H1 (cell line): ENCODE measurements at regions not wholly inside any gene's neighbourhood (a gene's known extent, or its start where the extent isn't known, plus 50 kb on each side); places are given as distances from the start of the nearest gene placed in this dataset.

Source experiments
- CTCF ChIA-PET: fragments of 300-600 bp; sonication (Branson Sonifier 250); formaldehyde crosslinking; loops from one replicate; lab custom pipeline; 2021; ENCODE audit not compliant: partially characterized antibody; lab: Charles Lee
- POLR2A ChIA-PET: fragments of 300-600 bp; sonication (Branson Sonifier 250); formaldehyde crosslinking; loops from one replicate; lab custom pipeline; 2021; ENCODE audit warnings: inconsistent platforms; ENCODE audit not compliant: partially characterized antibody; lab: Charles Lee
- DNase-seq, 2 experiments: peaks; one replicate each; pipeline versions ENCODE4 v3.0.0 to v3.0.0-alpha.2; 2010 to 2022; ENCODE audit warnings: low spot score in 2 of 2, low read depth in 1 of 2, mixed read lengths in 1 of 2
- FAIRE-seq: peaks from 2 replicates; lab custom pipeline; 2011; peaks lifted over from hg19 to GRCh38; lab: Jason Lieb, UNC
- H2AFZ ChIP-seq: 2 replicates; pipeline ENCODE4 v1.8.1; 2012; ENCODE audit warnings: low read length, inconsistent platforms
- H2AK5ac ChIP-seq: 2 replicates; pipeline ENCODE4 v1.6.1; 2013; ENCODE audit warnings: low read depth, low read length
- H2BK120ac ChIP-seq: replicated peaks from 2 replicates; pipeline ENCODE3; 2013; ENCODE audit warnings: low read depth, low read length, inconsistent platforms
- H2BK12ac ChIP-seq: 2 replicates; pipeline ENCODE4 v1.6.1; 2013; ENCODE audit warnings: low read depth, low read length
- H2BK15ac ChIP-seq: 2 replicates; pipeline ENCODE4 v1.6.1; 2013; ENCODE audit warnings: low read length
- H2BK20ac ChIP-seq: 2 replicates; pipeline ENCODE4 v1.6.1; 2013; ENCODE audit warnings: low read length
- H2BK5ac ChIP-seq: 2 replicates; pipeline ENCODE4 v1.6.1; 2013; ENCODE audit warnings: low read depth, low read length
- H3K14ac ChIP-seq: 2 replicates; pipeline ENCODE4 v1.6.1; 2013; ENCODE audit warnings: inconsistent platforms; ENCODE audit not compliant: insufficient read length
- H3K18ac ChIP-seq: 2 replicates; pipeline ENCODE4 v1.6.1; 2013; ENCODE audit warnings: low read length; ENCODE audit errors: extremely low read depth
- H3K23ac ChIP-seq: 2 replicates; pipeline ENCODE4 v1.6.1; 2013; ENCODE audit warnings: inconsistent platforms; ENCODE audit not compliant: insufficient read length
- H3K23me2 ChIP-seq: 2 replicates; pipeline ENCODE4 v1.6.1; 2013; ENCODE audit warnings: low read depth, low read length
- H3K27ac ChIP-seq: 2 replicates; pipeline ENCODE4 v1.6.1; 2011; ENCODE audit warnings: low read depth, low read length, inconsistent platforms
- H3K27me3 ChIP-seq, 4 experiments: replicated peaks in 1 of 4; 1 replicate in 1 of 4; 2 replicates in 3 of 4; pipeline versions ENCODE4 v1.6.1 to v1.8.1; 2011 to 2013; ENCODE audit warnings: low read length in 3 of 4, mild to moderate bottlenecking in 3 of 4, inconsistent platforms in 2 of 4, mixed read lengths in 2 of 4, moderate library complexity in 1 of 4; ENCODE audit not compliant: control insufficient read depth in 3 of 4, insufficient read depth in 3 of 4; ENCODE audit errors: extremely low read depth in 1 of 4
- H3K36me3 ChIP-seq, 4 experiments: 2 replicates each; pipeline versions ENCODE4 v1.6.1 to v1.8.1; 2011 to 2013; ENCODE audit warnings: mild to moderate bottlenecking in 4 of 4, low read length in 3 of 4, moderate library complexity in 2 of 4, control low read depth in 1 of 4, inconsistent platforms in 1 of 4; ENCODE audit not compliant: insufficient read depth in 4 of 4, control insufficient read depth in 2 of 4
- H3K4ac ChIP-seq: replicated peaks from 2 replicates; pipeline ENCODE3; 2013; ENCODE audit warnings: low read length, low read depth, mixed read lengths, inconsistent platforms; ENCODE audit not compliant: insufficient read length
- H3K4me1 ChIP-seq, 4 experiments: replicated peaks in 1 of 4; 1 replicate in 1 of 4; 2 replicates in 3 of 4; pipeline versions ENCODE4 v1.6.1 to v1.8.1; 2011 to 2013; ENCODE audit warnings: low read length in 3 of 4, inconsistent platforms in 2 of 4, mixed read lengths in 1 of 4; ENCODE audit not compliant: insufficient read depth in 4 of 4, control insufficient read depth in 3 of 4
- H3K4me2 ChIP-seq, 2 experiments: 2 replicates each; pipeline versions ENCODE4 v1.6.1 to v1.8.1; 2011 to 2013; ENCODE audit warnings: low read depth in 2 of 2, low read length in 2 of 2, control low read depth in 1 of 2, inconsistent platforms in 1 of 2, mild to moderate bottlenecking in 1 of 2; ENCODE audit not compliant: insufficient read depth in 1 of 2
- H3K4me3 ChIP-seq, 4 experiments: fragments of 200-600, 300-600 bp in 1 of 4; sonication (generic), shearing (Covaris generic), sonication (Bioruptor Twin) in 1 of 4; 2 replicates each; pipeline versions ENCODE4 v1.5.1 to v1.8.1; 2011 to 2016; ENCODE audit warnings: low read length in 4 of 4, low read depth in 3 of 4, control low read depth in 2 of 4, inconsistent platforms in 2 of 4, mild to moderate bottlenecking in 2 of 4, mixed read lengths in 1 of 4, moderate library complexity in 1 of 4; ENCODE audit not compliant: insufficient read depth in 2 of 4; ENCODE audit errors: extremely low read depth in 1 of 4
- H3K56ac ChIP-seq: replicated peaks from 2 replicates; pipeline ENCODE3; 2013; ENCODE audit warnings: low read depth, mild to moderate bottlenecking, mixed read lengths, low read length, inconsistent platforms; ENCODE audit not compliant: insufficient read length
- H3K79me1 ChIP-seq: 2 replicates; pipeline ENCODE4 v1.6.1; 2013; ENCODE audit warnings: low read depth, low read length, control low read depth
- H3K79me2 ChIP-seq, 2 experiments: 2 replicates each; pipeline versions ENCODE4 v1.6.1 to v1.8.1; 2012 to 2013; ENCODE audit warnings: low read length in 2 of 2, mild to moderate bottlenecking in 2 of 2, inconsistent platforms in 1 of 2; ENCODE audit not compliant: insufficient read depth in 2 of 2, control insufficient read depth in 1 of 2
- H3K9ac ChIP-seq, 4 experiments: replicated peaks in 1 of 4; 1 replicate in 1 of 4; 2 replicates in 3 of 4; pipeline versions ENCODE4 v1.6.1 to v1.8.1; 2011 to 2013; ENCODE audit warnings: low read depth in 3 of 4, low read length in 3 of 4, control low read depth in 2 of 4, mild to moderate bottlenecking in 2 of 4, moderate library complexity in 2 of 4, inconsistent platforms in 1 of 4; ENCODE audit errors: extremely low read depth in 1 of 4
- H3K9me3 ChIP-seq, 2 experiments: 2 replicates each; pipeline versions ENCODE4 v1.6.1 to v1.8.1; 2012 to 2013; ENCODE audit warnings: mild to moderate bottlenecking in 2 of 2, moderate library complexity in 2 of 2, control low read depth in 1 of 2, inconsistent platforms in 1 of 2, low read depth in 1 of 2, low read length in 1 of 2, mixed read lengths in 1 of 2; ENCODE audit not compliant: insufficient read depth in 2 of 2
- H4K20me1 ChIP-seq, 2 experiments: replicated peaks in 1 of 2; 2 replicates each; pipeline versions ENCODE3 to v1.8.1; 2011 to 2013; ENCODE audit warnings: inconsistent platforms in 2 of 2, low read length in 2 of 2, mild to moderate bottlenecking in 1 of 2; ENCODE audit not compliant: insufficient read depth in 2 of 2, control insufficient read depth in 1 of 2
- H4K5ac ChIP-seq: 2 replicates; pipeline ENCODE4 v1.6.1; 2013; ENCODE audit warnings: low read length, low read depth, mixed read lengths, inconsistent platforms; ENCODE audit not compliant: insufficient read length
- H4K8ac ChIP-seq: 2 replicates; pipeline ENCODE4 v1.8.0; 2013; ENCODE audit warnings: mild to moderate bottlenecking, moderate library complexity, low read length, inconsistent platforms; ENCODE audit not compliant: insufficient read depth; ENCODE audit errors: extremely low read depth
- H4K91ac ChIP-seq: replicated peaks from 2 replicates; pipeline ENCODE3; 2013; ENCODE audit warnings: low read length, mixed read lengths, inconsistent platforms; ENCODE audit not compliant: insufficient read length
- CHD7 ChIP-seq: fragments of 300-600 bp; sonication (generic); IDR thresholded peaks from 2 replicates; pipeline ENCODE4 v1.7.1; 2012; ENCODE audit warnings: low read length, moderate library complexity, mild to moderate bottlenecking, inconsistent platforms; ENCODE audit not compliant: insufficient replicate concordance
- WGBS, 2 experiments: shearing (Covaris generic) in 1 of 2; methylation state at CpG; one replicate each; pipeline versions ENCODE4 v1.1.6 to v1.1.7; 2013 to 2015; ENCODE audit warnings: low lambda C conversion rate in 2 of 2, mixed read lengths in 2 of 2, inconsistent platforms in 1 of 2, low coverage in 1 of 2, missing lambda C conversion rate in 1 of 2; ENCODE audit not compliant: insufficient replicate concordance in 2 of 2, insufficient coverage in 1 of 2, insufficient read length in 1 of 2; ENCODE audit errors: extremely low coverage in 1 of 2, missing lambda C conversion rate in 1 of 2; 5-methylcytosine and 5-hydroxymethylcytosine counted together

- ChIA-PET CTCF (interaction anchor here (0.6 kb wide), 1 partner anchor 59 kb away, joined by 3 read pairs; no protein-coding TSS in a partner anchor), POLR2A (no interaction called here)
- WGBS, 2 experiments, result 93% methylated on average over 3 of the region's 3 CpGs; no CpG with 5 or more reads in 1 of the 2 experiments
- H3K14ac ChIP-seq, result no peak overlapping the region
- H2BK120ac ChIP-seq, result no peak overlapping the region
- H3K27ac ChIP-seq, result no peak overlapping the region
- no peaks in the 10 kb centered on the region for H3K79me2 ChIP-seq
- no peaks in the 10 kb centered on the region; a peak in 1 of 8 replicates for H3K36me3 ChIP-seq
- H2BK12ac ChIP-seq, result no peak overlapping the region
- H3K23ac ChIP-seq, result no peak overlapping the region
- DNase-seq, result no peak
- no peak overlapping the region for H4K91ac ChIP-seq
- no peaks in the 10 kb centered on the region for H3K23me2 ChIP-seq
- no peaks in the 10 kb centered on the region for H3K79me1 ChIP-seq
- H2AK5ac ChIP-seq, result no peak overlapping the region
- no peak overlapping the region for H4K5ac ChIP-seq
- H3K9me3 ChIP-seq, result peaks cover 5 to 19% of the 10 kb centered on the region in 2 experiments; a peak in 3 of 4 replicates
- no peak overlapping the region for H2BK5ac ChIP-seq
- no peak overlapping the region for H2BK20ac ChIP-seq
- no peak overlapping the region for H3K9ac ChIP-seq
- H3K4me3 ChIP-seq, result no peak overlapping the region
- no peak for FAIRE-seq
- H3K56ac ChIP-seq, result no peak overlapping the region
- H2AFZ ChIP-seq, result no peak overlapping the region
- no peak overlapping the region for H3K4me2 ChIP-seq
- no peak overlapping the region for H4K8ac ChIP-seq
- no peak overlapping the region for H3K18ac ChIP-seq
- no peaks in the 10 kb centered on the region for H3K4me1 ChIP-seq
- H3K4ac ChIP-seq, result no peak overlapping the region
- H2BK15ac ChIP-seq, result no peak overlapping the region
- H4K20me1 ChIP-seq, result no peaks in the 10 kb centered on the region
- H3K27me3 ChIP-seq, result no peaks in the 10 kb centered on the region
- no peak for TF ChIP-seq CHD7
These were observed 76.5 kb upstream of the LARGE1 start for GRCh38 chr22:33996824-33997223.
